Endodermal cell (in vitro differentiated cells): ENCODE measurements at regions not wholly inside any gene's neighbourhood (a gene's known extent, or its start where the extent isn't known, plus 50 kb on each side); places are given as distances from the start of the nearest gene placed in this dataset.

Source experiments
- DNase-seq: peaks from one replicate; pipeline ENCODE4 v3.0.0-alpha.2; 2017
- H3K27ac ChIP-seq: 2 replicates; pipeline ENCODE4 v1.5.1; 2013; ENCODE audit warnings: mild to moderate bottlenecking, low read depth, low read length, moderate library complexity
- H3K27me3 ChIP-seq: 2 replicates; pipeline ENCODE4 v1.6.1; 2013; ENCODE audit warnings: mild to moderate bottlenecking, low read length, moderate library complexity; ENCODE audit not compliant: insufficient read depth, control insufficient read depth, poor library complexity, severe bottlenecking
- H3K36me3 ChIP-seq: 2 replicates; pipeline ENCODE4 v1.7.0; 2013; ENCODE audit warnings: mild to moderate bottlenecking, low read length, moderate library complexity; ENCODE audit not compliant: control insufficient read depth, insufficient read depth
- H3K4me1 ChIP-seq: one replicate; pipeline ENCODE4 v1.7.0; 2013; ENCODE audit warnings: low read length; ENCODE audit not compliant: control insufficient read depth, insufficient read depth
- H3K4me3 ChIP-seq: 2 replicates; pipeline ENCODE4 v1.5.1; 2013; ENCODE audit warnings: mild to moderate bottlenecking, low read length, moderate library complexity
- H3K9ac ChIP-seq: 2 replicates; pipeline ENCODE4 v1.6.1; 2013; ENCODE audit warnings: mild to moderate bottlenecking, low read length, moderate library complexity; ENCODE audit not compliant: poor library complexity, severe bottlenecking; ENCODE audit errors: extremely low read depth
- H3K9me3 ChIP-seq: 2 replicates; pipeline ENCODE4 v1.6.1; 2013; ENCODE audit warnings: mild to moderate bottlenecking, low read length, moderate library complexity; ENCODE audit not compliant: control insufficient read depth
- H3K27ac Mint-ChIP-seq: 2 replicates; pipeline ENCODE4 v1.8.0; 2020; ENCODE audit warnings: mixed read lengths
- H3K27me3 Mint-ChIP-seq: 2 replicates; pipeline ENCODE4 v1.8.0; 2021; ENCODE audit warnings: mild to moderate bottlenecking, mixed read lengths; ENCODE audit not compliant: insufficient read depth
- H3K36me3 Mint-ChIP-seq: 2 replicates; pipeline ENCODE4 v1.8.0; 2020; ENCODE audit warnings: low read depth, mixed read lengths
- H3K4me1 Mint-ChIP-seq: 2 replicates; pipeline ENCODE4 v1.8.0; 2020; ENCODE audit warnings: mixed read lengths
- H3K4me3 Mint-ChIP-seq: 2 replicates; pipeline ENCODE4 v1.8.0; 2020; ENCODE audit warnings: mild to moderate bottlenecking, moderate library complexity, mixed read lengths
- H3K9me3 Mint-ChIP-seq: 2 replicates; pipeline ENCODE4 v1.8.0; 2020; ENCODE audit warnings: mild to moderate bottlenecking, mixed read lengths
- WGBS, 2 experiments: methylation state at CpG; one replicate each; pipeline versions ENCODE4 v1.1.5 to v1.1.7; 2013; ENCODE audit warnings: missing lambda C conversion rate in 2 of 2, mixed read lengths in 1 of 2; ENCODE audit not compliant: insufficient coverage in 1 of 2, insufficient read length in 1 of 2; 5-methylcytosine and 5-hydroxymethylcytosine counted together
- TF ChIP-seq, protein P1 (sequence below): fragments of 200-600 bp; sonication (generic); conservative IDR thresholded peaks from 2 replicates; pipeline ENCODE4 v1.5.0; 2021; ENCODE audit warnings: antibody characterized with exemption, mild to moderate bottlenecking

DNA sequence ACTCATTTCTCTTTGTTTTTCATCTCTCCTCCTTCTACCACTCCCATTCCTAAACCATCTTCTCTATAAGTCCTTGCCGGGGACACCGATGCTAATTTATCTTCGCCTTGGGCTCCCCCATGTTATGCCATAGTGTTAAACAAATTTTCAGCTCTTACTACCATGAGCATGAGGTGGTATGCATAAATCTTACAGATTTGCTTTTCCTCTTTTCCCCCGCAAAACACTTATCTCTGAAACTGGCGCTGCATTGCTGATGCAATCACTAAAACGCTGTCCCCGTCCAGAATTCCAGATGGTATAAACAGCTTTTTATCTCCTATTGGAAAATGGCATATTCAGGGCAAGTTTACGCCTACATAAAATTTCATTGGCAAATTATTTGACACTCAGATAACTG lies 673.6 kb upstream of the CDH8 start:
- 88 to 95% methylated on average over 7 to 8 of the region's 8 CpGs for WGBS, 2 experiments
- no peaks in the 10 kb centered on the region for H3K27me3 ChIP-seq
- no peak for DNase-seq
- Mint-ChIP-seq H3K9me3 (no peaks in the 10 kb centered on the region), H3K4me3 (no peak overlapping the region), H3K36me3 (no peaks in the 10 kb centered on the region), H3K27ac (no peak overlapping the region), H3K4me1 (no peaks in the 10 kb centered on the region), H3K27me3 (no peaks in the 10 kb centered on the region)
- no peaks in the 10 kb centered on the region for H3K9me3 ChIP-seq
- TF ChIP-seq, protein P1, sequence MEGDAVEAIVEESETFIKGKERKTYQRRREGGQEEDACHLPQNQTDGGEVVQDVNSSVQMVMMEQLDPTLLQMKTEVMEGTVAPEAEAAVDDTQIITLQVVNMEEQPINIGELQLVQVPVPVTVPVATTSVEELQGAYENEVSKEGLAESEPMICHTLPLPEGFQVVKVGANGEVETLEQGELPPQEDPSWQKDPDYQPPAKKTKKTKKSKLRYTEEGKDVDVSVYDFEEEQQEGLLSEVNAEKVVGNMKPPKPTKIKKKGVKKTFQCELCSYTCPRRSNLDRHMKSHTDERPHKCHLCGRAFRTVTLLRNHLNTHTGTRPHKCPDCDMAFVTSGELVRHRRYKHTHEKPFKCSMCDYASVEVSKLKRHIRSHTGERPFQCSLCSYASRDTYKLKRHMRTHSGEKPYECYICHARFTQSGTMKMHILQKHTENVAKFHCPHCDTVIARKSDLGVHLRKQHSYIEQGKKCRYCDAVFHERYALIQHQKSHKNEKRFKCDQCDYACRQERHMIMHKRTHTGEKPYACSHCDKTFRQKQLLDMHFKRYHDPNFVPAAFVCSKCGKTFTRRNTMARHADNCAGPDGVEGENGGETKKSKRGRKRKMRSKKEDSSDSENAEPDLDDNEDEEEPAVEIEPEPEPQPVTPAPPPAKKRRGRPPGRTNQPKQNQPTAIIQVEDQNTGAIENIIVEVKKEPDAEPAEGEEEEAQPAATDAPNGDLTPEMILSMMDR, result no peak
- no peaks in the 10 kb centered on the region for H3K4me1 ChIP-seq
- no peak overlapping the region for H3K4me3 ChIP-seq
- no peak overlapping the region for H3K9ac ChIP-seq
- no peaks in the 10 kb centered on the region for H3K36me3 ChIP-seq
- no peak overlapping the region for H3K27ac ChIP-seq

- Histone ChIP-seq H3K36me3 (no peaks in the 10 kb centered on the region), H3K9me3 (no peaks in the 10 kb centered on the region), H3K4me1 (no peaks in the 10 kb centered on the region), H3K27me3 (no peaks in the 10 kb centered on the region), H3K9ac (no peak overlapping the region), H3K4me3 (no peak overlapping the region), H3K27ac (no peak overlapping the region)
- DNase-seq, result no peak
- Mint-ChIP-seq H3K27ac (no peak overlapping the region), H3K36me3 (no peaks in the 10 kb centered on the region), H3K9me3 (no peaks in the 10 kb centered on the region), H3K4me1 (no peaks in the 10 kb centered on the region), H3K27me3 (no peaks in the 10 kb centered on the region), H3K4me3 (no peak overlapping the region)
- WGBS, 2 experiments, result 88% methylated on average over 3 of the region's 3 CpGs; no CpG with 5 or more reads in 1 of the 2 experiments
- TF ChIP-seq, protein P1, result no peak
Measured at GRCh38 chr16:62701426-62701825, 665.2 kb upstream of the CDH8 start.

GRCh38 chr16:62700426-62701294 lies 664.4 kb upstream of the CDH8 start:
- Mint-ChIP-seq H3K27me3 (no peaks in the 10 kb centered on the region), H3K4me3 (no peak overlapping the region), H3K4me1 (no peaks in the 10 kb centered on the region), H3K9me3 (no peaks in the 10 kb centered on the region), H3K27ac (no peak overlapping the region), H3K36me3 (no peaks in the 10 kb centered on the region)
- no peaks in the 10 kb centered on the region for H3K9me3 ChIP-seq
- no peaks in the 10 kb centered on the region for H3K36me3 ChIP-seq
- H3K27ac ChIP-seq, result no peak overlapping the region
- no peak overlapping the region for H3K9ac ChIP-seq
- H3K4me3 ChIP-seq, result no peak overlapping the region
- DNase-seq, result no peak
- TF ChIP-seq, protein P1, result no peak
- H3K4me1 ChIP-seq, result no peaks in the 10 kb centered on the region
- no peaks in the 10 kb centered on the region for H3K27me3 ChIP-seq
- WGBS, 2 experiments, result 97% methylated on average over 4 of the region's 5 CpGs; no CpG with 5 or more reads in 1 of the 2 experiments
